Endothelial cell of umbilical vein (primary cell): ENCODE measurements at regions not wholly inside any gene's neighbourhood (a gene's known extent, or its start where the extent isn't known, plus 50 kb on each side); places are given as distances from the start of the nearest gene placed in this dataset.
A peak's percentile ranks its signal among the peaks of the same experiment; 100 is the strongest.

Experiments used
- BruUV-seq: library from RNA; stranded (reverse); fragments of 400-500 nt; replicated peaks from 2 replicates; lab custom pipeline; 2021; lab: Mats Ljungman, UMichigan
- CTCF ChIA-PET: fragments of 300-600, 350-600 bp; sonication (Branson Sonifier 250); formaldehyde crosslinking; loops from one replicate; lab custom pipeline; 2021; ENCODE audit warnings: antibody characterized with exemption, inconsistent platforms; lab: Charles Lee
- POLR2A ChIA-PET: fragments of 300-600, 350-600 bp; sonication (Branson Sonifier 250); formaldehyde crosslinking; loops from one replicate; lab custom pipeline; 2021; ENCODE audit warnings: antibody characterized with exemption, inconsistent platforms; lab: Charles Lee
- DNase-seq: peaks from one replicate; pipeline ENCODE4 v3.0.0-alpha.2; 2011; ENCODE audit warnings: low read depth, low spot score
- FAIRE-seq: peaks from 2 replicates; lab custom pipeline; 2011; peaks lifted over from hg19 to GRCh38; lab: Jason Lieb, UNC
- H2AFZ ChIP-seq: 2 replicates; pipeline ENCODE4 v1.6.0; 2012; ENCODE audit warnings: low read depth, low read length, control low read depth, inconsistent platforms
- H3K27ac ChIP-seq: 2 replicates; pipeline ENCODE4 v1.5.1; 2011; ENCODE audit warnings: low read depth, mild to moderate bottlenecking, control low read depth, low read length, moderate library complexity; ENCODE audit not compliant: insufficient read depth
- H3K27me3 ChIP-seq, 2 experiments: 2 replicates each; pipeline versions ENCODE4 v1.6.0 to v1.6.1; 2011; ENCODE audit warnings: low read length in 2 of 2, mixed read lengths in 1 of 2; ENCODE audit not compliant: control insufficient read depth in 2 of 2, insufficient read depth in 2 of 2
- H3K36me3 ChIP-seq, 2 experiments: 2 replicates in 1 of 2; 3 replicates in 1 of 2; pipeline ENCODE4 v1.5.1; 2011; ENCODE audit warnings: low read length in 2 of 2, mild to moderate bottlenecking in 1 of 2, moderate library complexity in 1 of 2; ENCODE audit not compliant: control insufficient read depth in 2 of 2, insufficient read depth in 2 of 2; ENCODE audit errors: extremely low read depth in 1 of 2
- H3K4me1 ChIP-seq: 3 replicates; pipeline ENCODE4 v1.5.1; 2011; ENCODE audit warnings: mild to moderate bottlenecking, low read length; ENCODE audit not compliant: control insufficient read depth, insufficient read depth; ENCODE audit errors: extremely low read depth
- H3K4me2 ChIP-seq: 2 replicates; pipeline ENCODE4 v1.6.1; 2011; ENCODE audit warnings: low read length, control low read depth, mixed read lengths; ENCODE audit not compliant: insufficient read depth
- H3K4me3 ChIP-seq, 3 experiments: fragments of 200-600 bp in 1 of 3; sonication (generic), shearing (Covaris generic) in 1 of 3; replicated peaks in 1 of 3; 2 replicates each; pipeline ENCODE4 v1.5.1; 2011 to 2016; ENCODE audit warnings: control low read depth in 3 of 3, low read length in 3 of 3, mild to moderate bottlenecking in 2 of 3, inconsistent platforms in 1 of 3, low read depth in 1 of 3, moderate library complexity in 1 of 3; ENCODE audit not compliant: insufficient read depth in 1 of 3
- H3K79me2 ChIP-seq: 2 replicates; pipeline ENCODE4 v1.6.0; 2012; ENCODE audit warnings: low read length, inconsistent platforms; ENCODE audit not compliant: control insufficient read depth, insufficient read depth
- H3K9ac ChIP-seq: replicated peaks from 2 replicates; pipeline ENCODE3; 2011; ENCODE audit warnings: low read length, control low read depth; ENCODE audit not compliant: insufficient read depth; ENCODE audit errors: extremely low read depth
- H3K9me1 ChIP-seq: replicated peaks from 3 replicates; pipeline ENCODE4 v1.6.0; 2011; ENCODE audit warnings: mild to moderate bottlenecking, low read length; ENCODE audit not compliant: control insufficient read depth, insufficient read depth; ENCODE audit errors: extremely low read depth
- H3K9me3 ChIP-seq: replicated peaks from 2 replicates; pipeline ENCODE4 v1.5.1; 2012; ENCODE audit warnings: low read length, inconsistent platforms; ENCODE audit not compliant: control insufficient read depth, insufficient read depth
- H4K20me1 ChIP-seq: replicated peaks from 2 replicates; pipeline ENCODE3; 2011; ENCODE audit warnings: mild to moderate bottlenecking, low read length; ENCODE audit not compliant: control insufficient read depth, insufficient read depth; ENCODE audit errors: extremely low read depth
- CTCF ChIP-seq, 2 donors: IDR thresholded peaks; 1 replicate in 1 of 2; 2 replicates in 1 of 2; pipeline ENCODE4 v1.5.1; 2011; ENCODE audit warnings: low read length in 2 of 2, mild to moderate bottlenecking in 2 of 2, moderate library complexity in 2 of 2, control low read depth in 1 of 2, inconsistent platforms in 1 of 2, low read depth in 1 of 2; ENCODE audit not compliant: insufficient read depth in 1 of 2; ENCODE audit errors: extremely low read depth in 1 of 2
- EZH2 ChIP-seq: IDR thresholded peaks from 2 replicates; pipeline ENCODE4 v1.6.1; 2012; ENCODE audit warnings: borderline replicate concordance, low read depth, mild to moderate bottlenecking, moderate library complexity, low read length, inconsistent platforms; ENCODE audit not compliant: severe bottlenecking
- FOS ChIP-seq: IDR thresholded peaks from 2 replicates; pipeline ENCODE4 v1.6.1; 2011; ENCODE audit warnings: mild to moderate bottlenecking, low read length, moderate library complexity, borderline replicate concordance; ENCODE audit not compliant: insufficient read depth
- GATA2 ChIP-seq: IDR thresholded peaks from 2 replicates; pipeline ENCODE4 v1.7.0; 2011; ENCODE audit warnings: low read depth, mild to moderate bottlenecking, moderate library complexity, mixed read lengths, low read length; ENCODE audit not compliant: insufficient read length, insufficient read depth
- MAX ChIP-seq: IDR thresholded peaks from 2 replicates; pipeline ENCODE4 v1.6.1; 2011; ENCODE audit not compliant: insufficient read depth, insufficient read length
- MYC ChIP-seq: IDR thresholded peaks from one replicate; pipeline ENCODE4 v1.6.1; 2011; ENCODE audit warnings: mild to moderate bottlenecking, low read depth, low read length
- POLR2A ChIP-seq: IDR thresholded peaks from 2 replicates; pipeline ENCODE4 v1.6.1; 2012; ENCODE audit warnings: low read depth, mild to moderate bottlenecking, control low read depth, low read length
- POLR2AphosphoS5 ChIP-seq: IDR thresholded peaks from 2 replicates; pipeline ENCODE4 v1.6.1; 2012; ENCODE audit warnings: low read depth, mild to moderate bottlenecking, control low read depth, low read length, moderate library complexity; ENCODE audit not compliant: insufficient read depth
- dilution Hi-C: fragments of 300-500 bp; cut with MboI; formaldehyde crosslinking; loops from one replicate; pipeline ENCODE4 v1.15.0; 2019; ENCODE audit warnings: low sequenced_read_pairs; ENCODE audit not compliant: extremely low pct_ligation_motif_present
- intact Hi-C: fragments of 100-400 bp; cut with micrococcal nuclease; formaldehyde crosslinking; loops from one replicate; pipeline ENCODE4 v1.10.0; 2022

GRCh38 chr14:89600950-89601826 is 184.2 kb upstream of the FOXN3 start:
- dilution Hi-C loops, result no loop called here
- Histone ChIP-seq H3K4me3 (no peak overlapping the region), H3K36me3 (no peaks in the 10 kb centered on the region), H3K9ac (no peak overlapping the region), H3K27me3 (no peaks in the 10 kb centered on the region), H3K4me1 (no peaks in the 10 kb centered on the region), H3K9me3 (no peaks in the 10 kb centered on the region), H3K4me2 (no peak overlapping the region), H3K9me1 (no peaks in the 10 kb centered on the region), H2AFZ (no peak overlapping the region), H3K79me2 (peaks cover 2% of the 10 kb centered on the region), H4K20me1 (no peaks in the 10 kb centered on the region), H3K27ac (no peak overlapping the region)
- FAIRE-seq (peak; percentile 15), DNase-seq (peak; percentile 27)
- ChIA-PET POLR2A (no interaction called here), CTCF (no interaction called here)
- intact Hi-C loops, result no loop called here
- TF ChIP-seq FOS (no peak), CTCF (IDR thresholded peaks at IDR 0.05; ENCODE audit: extremely low read depth in 1 of 2, insufficient read depth in 1 of 2, low read depth in 1 of 2, low read length in 2 of 2) (no peak)
- no TSS peak for BruUV-seq

GRCh38 chr14:89600029-89600428 is 183.0 kb upstream of the FOXN3 start:
- no peaks in the 10 kb centered on the region for H3K9me1 ChIP-seq
- BruUV-seq, result no TSS peak

More at GRCh38 chr14:89600029-89600428, 183.0 kb upstream of the FOXN3 start:
- no peak overlapping the region for H3K4me3 ChIP-seq
- no peaks in the 10 kb centered on the region for H3K4me1 ChIP-seq
- DNase-seq, result no peak
- no peaks in the 10 kb centered on the region for H4K20me1 ChIP-seq
- FAIRE-seq, result no peak
- H3K36me3 ChIP-seq, result no peaks in the 10 kb centered on the region
- H2AFZ ChIP-seq, result no peak overlapping the region
- peaks cover 2% of the 10 kb centered on the region for H3K79me2 ChIP-seq
- ChIA-PET CTCF (no interaction called here), POLR2A (no interaction called here)
- no peaks in the 10 kb centered on the region for H3K9me3 ChIP-seq
- H3K27ac ChIP-seq, result no peak overlapping the region
- intact Hi-C loops, result no loop called here
- no peaks in the 10 kb centered on the region for H3K27me3 ChIP-seq
- no peak overlapping the region for H3K4me2 ChIP-seq
- TF ChIP-seq CTCF (IDR thresholded peaks at IDR 0.05; ENCODE audit: extremely low read depth in 1 of 2, insufficient read depth in 1 of 2, low read depth in 1 of 2, low read length in 2 of 2) (no peak), EZH2 (no peak), FOS (no peak), POLR2A (no peak), MAX (no peak), POLR2AphosphoS5 (no peak), MYC (no peak), GATA2 (no peak)
- dilution Hi-C loops, result no loop called here
- H3K9ac ChIP-seq, result no peak overlapping the region
